ENCODE measurements at regions not wholly inside any gene's neighbourhood (a gene's known extent, or its start where the extent isn't known, plus 50 kb on each side); places are given as distances from the start of the nearest gene placed in this dataset.
A peak's percentile ranks its signal among the peaks of the same experiment; 100 is the strongest.

GRCh38 chr10:42989481-42989921 is 87.4 kb upstream of the RET start:
- ATAC-seq (no peak), DNase-seq (no peak)
- no peak for TF ChIP-seq CTCF (IDR thresholded peaks at IDR 0.05)
- Histone ChIP-seq H3K4me1 (no peaks in the 10 kb centered on the region), H3K27me3 (ENCODE audit: insufficient read depth in 3 of 3, low read length in 2 of 3) (no peaks in the 10 kb centered on the region), H3K4me3 (no peak overlapping the region), H3K9me3 (no peaks in the 10 kb centered on the region), H3K36me3 (ENCODE audit: insufficient read depth in 1 of 2, low read depth in 1 of 2) (no peaks in the 10 kb centered on the region), H3K27ac (no peak overlapping the region)
- WGBS, 3 donors: 77 to 94% (median 82%) methylated on average over 2 of the region's 2 CpGs
- intact Hi-C loops (cut with DNase I): no loop called here

- ATAC-seq: no peak
- Histone ChIP-seq H3K4me1 (no peaks in the 10 kb centered on the region), H3K9me3 (no peaks in the 10 kb centered on the region), H3K27ac (no peak overlapping the region), H3K36me3 (ENCODE audit: insufficient read depth in 1 of 2, low read depth in 1 of 2) (no peaks in the 10 kb centered on the region), H3K4me3 (no peak overlapping the region), H3K27me3 (ENCODE audit: insufficient read depth in 3 of 3, low read length in 2 of 3) (no peaks in the 10 kb centered on the region)
- intact Hi-C loops (cut with DNase I): no loop called here
- TF ChIP-seq CTCF (IDR thresholded peaks at IDR 0.05): no peak
- WGBS, 3 donors: 82 to 84% (median 83%) methylated on average over 18 of the region's 18 CpGs
- peak in 1 of 2 donors; percentile 25 for DNase-seq
These were observed 86.7 kb upstream of the RET start for GRCh38 chr10:42990016-42990720.

- Histone ChIP-seq H3K36me3 (ENCODE audit: insufficient read depth in 1 of 2, low read depth in 1 of 2) (no peaks in the 10 kb centered on the region), H3K4me3 (no peak overlapping the region), H3K27me3 (ENCODE audit: insufficient read depth in 3 of 3, low read length in 2 of 3) (no peaks in the 10 kb centered on the region), H3K27ac (no peak overlapping the region), H3K4me1 (no peaks in the 10 kb centered on the region), H3K9me3 (no peaks in the 10 kb centered on the region)
- 83 to 91% (median 88%) methylated on average over 18 of the region's 18 CpGs for WGBS, 3 donors
- no peak for ATAC-seq
- intact Hi-C loops (cut with DNase I): no loop called here
- peak in 1 of 2 donors; percentile 37 for DNase-seq
- TF ChIP-seq CTCF (IDR thresholded peaks at IDR 0.05): no peak
These were observed 86.0 kb upstream of the RET start for GRCh38 chr10:42990721-42991441.

GRCh38 chr10:42991442-42992098 is 85.3 kb upstream of the RET start:
- ATAC-seq: no peak
- no peaks in the 10 kb centered on the region for H3K36me3 ChIP-seq (ENCODE audit: insufficient read depth in 1 of 2, low read depth in 1 of 2)
- TF ChIP-seq CTCF (IDR thresholded peaks at IDR 0.05): no peak
- intact Hi-C loops (cut with DNase I): no loop called here
- H3K4me3 ChIP-seq: no peak overlapping the region
- no peak for DNase-seq
- WGBS, 3 donors: 77 to 79% (median 78%) methylated on average over 10 of the region's 10 CpGs
- H3K9me3 ChIP-seq: no peaks in the 10 kb centered on the region
- H3K27ac ChIP-seq: no peak overlapping the region
- H3K4me1 ChIP-seq: no peaks in the 10 kb centered on the region
- H3K27me3 ChIP-seq (ENCODE audit: insufficient read depth in 3 of 3, low read length in 2 of 3): no peaks in the 10 kb centered on the region

All from psoas muscle (tissue), 7 donors.